Jurkat, Clone E6-1 (cell line): ENCODE measurements at regions not wholly inside any gene's neighbourhood (a gene's known extent, or its start where the extent isn't known, plus 50 kb on each side); places are given as distances from the start of the nearest gene placed in this dataset.
A peak's percentile ranks its signal among the peaks of the same experiment; 100 is the strongest.

Experiments used
- DNase-seq: peaks from one replicate; pipeline ENCODE4 v3.0.0-alpha.2; 2011; ENCODE audit warnings: low read depth, low spot score
- H3K4me3 ChIP-seq: 2 replicates; pipeline ENCODE4 v1.5.1; 2011; ENCODE audit warnings: mild to moderate bottlenecking, low read length, control low read depth, moderate library complexity

- no peak overlapping the region for H3K4me3 ChIP-seq
- DNase-seq = no peak
Observed at GRCh38 chr5:33227746-33228145, 213.0 kb upstream of the TARS1 start.

GRCh38 chr5:33228149-33228548 lies 212.6 kb upstream of the TARS1 start:
- no peak for DNase-seq

GRCh38 chr5:33229216-33229615 lies 211.5 kb upstream of the TARS1 start:
- no peak overlapping the region for H3K4me3 ChIP-seq
- DNase-seq = no peak

More at GRCh38 chr5:33228149-33228548, 212.6 kb upstream of the TARS1 start:
- no peak overlapping the region for H3K4me3 ChIP-seq

GRCh38 chr5:33230467-33231078 lies 210.2 kb upstream of the TARS1 start:
- DNase-seq = no peak
- H3K4me3 ChIP-seq = no peak overlapping the region

- H3K4me3 ChIP-seq = no peak overlapping the region
- no peak for DNase-seq
Observed at GRCh38 chr5:33231214-33231710, 209.5 kb upstream of the TARS1 start.

- DNase-seq = no peak
Observed at GRCh38 chr5:33231935-33232334, 208.8 kb upstream of the TARS1 start.

GRCh38 chr5:33232731-33233505 lies 207.8 kb upstream of the TARS1 start:
- DNase-seq = no peak

More at GRCh38 chr5:33231935-33232334, 208.8 kb upstream of the TARS1 start:
- H3K4me3 ChIP-seq = no peak overlapping the region

GRCh38 chr5:33235304-33235703 lies 205.5 kb upstream of the TARS1 start:
- no peak overlapping the region for H3K4me3 ChIP-seq
- no peak for DNase-seq

More at GRCh38 chr5:33232731-33233505, 207.8 kb upstream of the TARS1 start:
- no peak overlapping the region for H3K4me3 ChIP-seq

GRCh38 chr5:33235824-33236223 lies 204.9 kb upstream of the TARS1 start:
- H3K4me3 ChIP-seq = no peak overlapping the region
- peak; percentile 32 for DNase-seq

GRCh38 chr5:33237471-33237870 lies 203.3 kb upstream of the TARS1 start:
- H3K4me3 ChIP-seq = no peak overlapping the region
- DNase-seq = no peak

- DNase-seq = peak; percentile 16
- H3K4me3 ChIP-seq = no peak overlapping the region
Observed at GRCh38 chr5:33238826-33239695, 201.7 kb upstream of the TARS1 start.

GRCh38 chr5:33240558-33240957 lies 200.2 kb upstream of the TARS1 start:
- no peak for DNase-seq

GRCh38 chr5:33241802-33242201 lies 199.0 kb upstream of the TARS1 start:
- H3K4me3 ChIP-seq = no peak overlapping the region
- DNase-seq = no peak

More at GRCh38 chr5:33240558-33240957, 200.2 kb upstream of the TARS1 start:
- H3K4me3 ChIP-seq = no peak overlapping the region

GRCh38 chr5:33242277-33242676 lies 198.5 kb upstream of the TARS1 start:
- no peak overlapping the region for H3K4me3 ChIP-seq
- no peak for DNase-seq

- H3K4me3 ChIP-seq = no peak overlapping the region
- no peak for DNase-seq
Observed at GRCh38 chr5:33244441-33245150, 196.2 kb upstream of the TARS1 start.

GRCh38 chr5:33254579-33254978 lies 186.2 kb upstream of the TARS1 start:
- no peak for DNase-seq
- no peak overlapping the region for H3K4me3 ChIP-seq

GRCh38 chr5:33257807-33258429 lies 182.8 kb upstream of the TARS1 start:
- DNase-seq = no peak
- no peak overlapping the region for H3K4me3 ChIP-seq

- H3K4me3 ChIP-seq = no peak overlapping the region
- no peak for DNase-seq
Observed at GRCh38 chr5:33258553-33258952, 182.2 kb upstream of the TARS1 start.

- DNase-seq = no peak
- H3K4me3 ChIP-seq = no peak overlapping the region
Observed at GRCh38 chr5:33260098-33260497, 180.7 kb upstream of the TARS1 start.
